22Rv1 (cell line): ENCODE measurements at regions not wholly inside any gene's neighbourhood (a gene's known extent, or its start where the extent isn't known, plus 50 kb on each side); places are given as distances from the start of the nearest gene placed in this dataset.
A peak's percentile ranks its signal among the peaks of the same experiment; 100 is the strongest.
"Not testable (repeated sequence)": the region's sequence is repeated elsewhere in the genome, so short reads cannot be mapped to it uniquely, and the experiment has no call there.

Experiments
- H3K27ac ChIP-seq: fragments of 450-650 bp; 2 replicates; pipeline ENCODE4 v1.5.1; 2017
- ZFX ChIP-seq: fragments of 450-650 bp; IDR thresholded peaks from 2 replicates; pipeline ENCODE4 v1.6.1; 2017; ENCODE audit warnings: antibody characterized with exemption, borderline replicate concordance
- TF ChIP-seq, protein P1 (sequence below): fragments of 450-650 bp; IDR thresholded peaks from 2 replicates; pipeline ENCODE4 v1.5.1; 2017; ENCODE audit warnings: mild to moderate bottlenecking

DNA sequence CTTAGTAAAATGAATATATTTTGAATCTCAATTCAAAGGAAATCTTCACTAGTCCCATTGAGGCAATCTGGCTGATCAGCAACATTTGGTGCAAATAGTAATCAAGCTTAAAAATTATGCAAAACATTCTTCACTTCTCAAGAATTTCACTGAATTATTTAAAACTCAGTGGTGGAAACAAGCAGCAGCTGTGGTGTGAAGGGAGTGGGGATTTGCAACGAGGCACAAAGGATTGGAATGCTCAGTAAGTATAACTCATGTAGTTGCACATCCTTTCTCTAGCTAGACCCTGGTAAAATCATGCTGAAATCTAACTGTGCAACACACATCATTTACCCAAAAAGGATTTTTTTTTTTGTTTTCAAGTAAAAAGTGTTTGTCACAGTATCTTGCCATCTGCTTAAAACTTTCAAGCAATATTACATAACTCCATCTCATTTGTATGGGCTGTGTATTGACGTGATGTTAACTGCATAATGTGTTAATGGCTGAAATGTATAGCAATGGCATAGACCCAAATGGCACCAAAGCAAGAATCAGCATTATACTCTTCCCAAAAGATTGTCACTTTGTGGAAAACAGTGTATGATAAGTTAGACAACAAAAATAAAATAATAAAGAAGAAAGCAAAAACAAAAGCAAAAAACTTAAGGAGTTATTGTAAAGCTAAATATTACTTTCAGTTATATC lies 816.6 kb downstream of the EPHA3 start:
- TF ChIP-seq ZFX, result no peak
- TF ChIP-seq, protein P1, sequence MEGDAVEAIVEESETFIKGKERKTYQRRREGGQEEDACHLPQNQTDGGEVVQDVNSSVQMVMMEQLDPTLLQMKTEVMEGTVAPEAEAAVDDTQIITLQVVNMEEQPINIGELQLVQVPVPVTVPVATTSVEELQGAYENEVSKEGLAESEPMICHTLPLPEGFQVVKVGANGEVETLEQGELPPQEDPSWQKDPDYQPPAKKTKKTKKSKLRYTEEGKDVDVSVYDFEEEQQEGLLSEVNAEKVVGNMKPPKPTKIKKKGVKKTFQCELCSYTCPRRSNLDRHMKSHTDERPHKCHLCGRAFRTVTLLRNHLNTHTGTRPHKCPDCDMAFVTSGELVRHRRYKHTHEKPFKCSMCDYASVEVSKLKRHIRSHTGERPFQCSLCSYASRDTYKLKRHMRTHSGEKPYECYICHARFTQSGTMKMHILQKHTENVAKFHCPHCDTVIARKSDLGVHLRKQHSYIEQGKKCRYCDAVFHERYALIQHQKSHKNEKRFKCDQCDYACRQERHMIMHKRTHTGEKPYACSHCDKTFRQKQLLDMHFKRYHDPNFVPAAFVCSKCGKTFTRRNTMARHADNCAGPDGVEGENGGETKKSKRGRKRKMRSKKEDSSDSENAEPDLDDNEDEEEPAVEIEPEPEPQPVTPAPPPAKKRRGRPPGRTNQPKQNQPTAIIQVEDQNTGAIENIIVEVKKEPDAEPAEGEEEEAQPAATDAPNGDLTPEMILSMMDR, result no peak

DNA sequence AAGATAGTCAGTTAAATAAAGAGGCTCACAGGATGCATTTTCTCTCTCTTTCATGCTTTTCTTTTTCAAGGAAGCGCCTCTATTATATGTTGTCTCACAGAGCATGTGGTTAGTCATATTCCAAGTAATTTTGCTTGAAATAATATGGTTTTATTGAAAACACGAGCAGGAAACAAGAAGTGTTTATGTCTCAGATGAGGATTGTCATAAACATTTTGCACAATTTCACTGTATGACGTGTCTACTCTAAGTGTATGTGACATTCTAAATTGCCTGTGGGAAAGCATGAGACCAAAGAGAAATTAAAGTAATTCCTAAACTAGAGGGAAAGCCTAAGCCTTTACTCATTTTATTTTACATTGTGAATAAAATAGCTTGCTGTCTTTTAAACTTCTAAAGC lies 818.6 kb downstream of the EPHA3 start:
- H3K27ac ChIP-seq, result no peak overlapping the region
- TF ChIP-seq, protein P1, result no peak
- TF ChIP-seq ZFX, result no peak

More for the DNA sequence above, 816.6 kb downstream of the EPHA3 start:
- H3K27ac ChIP-seq, result no peak overlapping the region

DNA sequence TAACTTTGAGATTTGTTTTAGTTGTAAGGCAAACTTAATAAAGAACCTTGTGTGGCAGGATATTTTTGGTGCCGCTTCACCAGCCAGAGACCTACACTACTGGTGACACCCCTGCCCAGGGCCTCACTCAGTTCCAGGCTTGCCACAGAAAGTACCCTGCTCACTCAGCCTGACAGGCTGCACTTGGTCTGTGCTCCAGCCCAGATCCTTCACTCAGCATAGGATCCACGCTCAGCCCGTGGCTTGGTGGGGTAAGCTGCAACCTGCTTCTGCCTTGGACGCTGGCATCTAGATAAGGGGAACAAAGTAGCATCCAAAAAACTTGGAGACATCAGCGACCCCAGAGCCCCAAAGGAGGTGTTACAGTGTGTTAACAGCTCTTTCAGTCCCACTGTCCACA lies 825.5 kb downstream of the EPHA3 start:
- no peak overlapping the region for H3K27ac ChIP-seq
- TF ChIP-seq ZFX, result no peak
- TF ChIP-seq, protein P1, result no peak

DNA sequence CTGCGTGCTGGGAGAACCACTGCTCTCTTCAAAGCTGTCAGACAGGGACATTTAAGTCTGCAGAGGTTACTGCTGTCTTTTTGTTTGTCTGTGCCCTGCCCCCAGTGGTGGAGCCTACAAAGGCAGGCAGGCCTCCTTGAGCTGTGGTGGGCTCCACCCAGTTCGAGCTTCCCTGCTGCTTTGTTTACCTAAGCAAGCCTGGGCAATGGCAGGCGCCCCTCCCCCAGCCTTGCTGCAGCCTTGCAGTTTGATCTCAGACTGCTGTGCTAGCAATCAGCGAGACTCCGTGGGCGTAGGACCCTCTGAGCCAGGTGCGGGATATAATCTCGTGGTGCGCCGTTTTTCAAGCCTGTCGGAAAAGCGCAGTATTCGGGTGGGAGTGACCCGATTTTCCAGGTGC lies 837.0 kb downstream of the EPHA3 start:
- H3K27ac ChIP-seq, result not testable (repeated sequence)
- TF ChIP-seq, protein P1, result 0 out of 2 replicates have a peak, but pooled peaks have one; percentile 11

DNA sequence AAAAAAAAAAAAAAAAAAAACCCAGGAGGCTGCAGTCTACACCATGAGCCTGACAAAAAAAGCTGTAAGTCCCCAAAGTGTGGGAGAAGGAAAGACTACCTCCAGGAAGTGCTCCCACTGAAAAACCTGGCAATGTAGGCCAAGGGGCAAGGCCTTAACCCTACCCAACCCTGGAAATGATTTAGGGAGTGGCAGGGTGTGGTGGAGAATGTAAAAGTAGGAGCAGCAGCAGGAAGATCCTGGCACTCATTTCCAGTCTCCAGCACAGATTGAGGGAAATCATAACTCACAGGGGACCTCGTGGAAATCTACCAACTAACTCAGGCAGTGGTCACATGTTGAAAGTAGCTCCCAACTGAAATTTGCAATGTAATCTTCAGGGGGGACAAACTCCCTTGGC lies 839.5 kb downstream of the EPHA3 start:
- TF ChIP-seq ZFX, result no peak
- TF ChIP-seq, protein P1, result no peak
- no peak overlapping the region for H3K27ac ChIP-seq

DNA sequence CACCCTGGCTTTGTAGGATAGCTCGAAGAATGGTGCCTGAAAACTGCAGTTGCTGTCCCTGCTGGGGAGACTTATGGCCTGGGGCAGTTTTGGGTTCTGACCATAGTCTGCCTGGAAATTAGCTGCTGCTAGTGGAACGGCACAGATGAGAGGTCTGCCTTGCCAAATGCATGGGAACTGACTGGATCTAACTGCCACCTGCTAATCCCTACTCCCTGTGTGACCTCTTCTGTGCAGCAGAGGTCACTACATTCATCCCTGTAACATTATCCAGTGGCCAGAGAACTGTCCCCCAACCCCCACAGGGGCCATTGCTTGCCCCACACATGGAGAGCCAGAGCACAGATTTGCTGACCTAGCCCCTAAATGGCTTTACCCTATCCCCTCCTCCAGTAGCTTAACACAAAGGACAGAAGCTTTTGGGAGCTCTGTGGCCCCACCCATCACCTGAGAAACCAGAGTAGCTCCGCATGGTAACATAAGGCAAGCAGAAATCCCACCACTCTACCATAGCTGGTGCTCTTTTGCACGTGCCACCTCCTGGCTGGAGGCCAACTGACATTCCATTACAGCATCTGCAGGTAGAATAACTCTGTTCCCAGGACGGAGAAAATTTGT lies 840.0 kb downstream of the EPHA3 start:
- TF ChIP-seq, protein P1, result no peak
- no peak overlapping the region for H3K27ac ChIP-seq

DNA sequence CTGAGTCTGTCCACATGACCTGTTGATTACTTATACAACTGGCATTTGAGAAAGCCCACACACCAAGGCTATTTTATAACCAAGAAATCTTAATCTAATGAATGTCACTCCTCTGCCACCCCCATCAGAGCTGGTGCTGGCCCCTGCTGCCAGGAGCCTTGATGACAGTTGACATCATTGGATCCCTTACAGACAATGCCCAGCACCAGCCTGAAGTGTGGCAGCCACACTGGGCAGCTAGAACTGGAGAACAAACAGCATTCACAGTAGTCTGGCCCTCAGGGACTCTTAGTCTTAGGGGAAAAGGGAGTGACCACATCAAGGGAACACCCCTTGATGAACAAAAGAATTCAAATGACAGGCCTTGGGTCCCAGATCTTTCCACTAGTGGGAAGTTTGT lies 840.6 kb downstream of the EPHA3 start:
- no peak overlapping the region for H3K27ac ChIP-seq
- TF ChIP-seq, protein P1, result no peak
- no peak for TF ChIP-seq ZFX
